ENCODE measurements at regions not wholly inside any gene's neighbourhood (a gene's known extent, or its start where the extent isn't known, plus 50 kb on each side); places are given as distances from the start of the nearest gene placed in this dataset.
"Not testable (repeated sequence)": the region's sequence is repeated elsewhere in the genome, so short reads cannot be mapped to it uniquely, and the experiment has no call there.

DNA sequence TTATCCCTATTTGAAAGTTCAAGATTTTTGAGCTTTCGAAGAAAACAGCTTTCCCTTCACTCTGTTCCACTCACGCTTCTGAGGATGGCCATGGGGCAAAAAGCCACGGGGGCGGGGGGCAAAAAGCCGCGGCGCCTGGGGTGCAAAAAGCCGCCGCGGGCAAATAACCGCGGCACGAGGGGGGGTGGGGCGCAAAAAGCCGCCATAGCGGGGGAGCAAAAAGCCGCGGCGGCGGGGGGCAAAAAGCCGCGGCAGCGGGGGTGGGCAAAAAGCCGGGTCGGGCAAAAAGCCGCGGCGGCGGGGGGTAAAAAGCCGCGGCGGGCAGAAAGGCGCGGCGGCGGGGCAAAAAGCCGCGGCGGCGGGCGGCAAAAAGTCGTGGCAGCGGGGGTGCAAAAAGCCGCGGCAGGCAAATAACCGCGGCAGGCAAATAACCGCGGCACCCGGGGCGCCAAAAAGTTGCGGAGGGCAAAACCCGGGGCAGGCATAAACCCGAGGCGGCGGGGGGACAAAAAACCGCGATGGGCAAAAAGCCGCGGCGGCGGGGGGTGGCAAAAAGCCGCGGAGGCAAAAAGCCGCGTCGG lies 512.2 kb downstream of the FOXD4L5 start:
- TF ChIP-seq EZH2 (IDR thresholded peaks at IDR 0.05; ENCODE audit: low read length, missing control alignments), result not testable (repeated sequence)
- TF ChIP-seq, protein P1, sequence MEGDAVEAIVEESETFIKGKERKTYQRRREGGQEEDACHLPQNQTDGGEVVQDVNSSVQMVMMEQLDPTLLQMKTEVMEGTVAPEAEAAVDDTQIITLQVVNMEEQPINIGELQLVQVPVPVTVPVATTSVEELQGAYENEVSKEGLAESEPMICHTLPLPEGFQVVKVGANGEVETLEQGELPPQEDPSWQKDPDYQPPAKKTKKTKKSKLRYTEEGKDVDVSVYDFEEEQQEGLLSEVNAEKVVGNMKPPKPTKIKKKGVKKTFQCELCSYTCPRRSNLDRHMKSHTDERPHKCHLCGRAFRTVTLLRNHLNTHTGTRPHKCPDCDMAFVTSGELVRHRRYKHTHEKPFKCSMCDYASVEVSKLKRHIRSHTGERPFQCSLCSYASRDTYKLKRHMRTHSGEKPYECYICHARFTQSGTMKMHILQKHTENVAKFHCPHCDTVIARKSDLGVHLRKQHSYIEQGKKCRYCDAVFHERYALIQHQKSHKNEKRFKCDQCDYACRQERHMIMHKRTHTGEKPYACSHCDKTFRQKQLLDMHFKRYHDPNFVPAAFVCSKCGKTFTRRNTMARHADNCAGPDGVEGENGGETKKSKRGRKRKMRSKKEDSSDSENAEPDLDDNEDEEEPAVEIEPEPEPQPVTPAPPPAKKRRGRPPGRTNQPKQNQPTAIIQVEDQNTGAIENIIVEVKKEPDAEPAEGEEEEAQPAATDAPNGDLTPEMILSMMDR (conservative IDR thresholded peaks at IDR 0.05 in 1 of 2, IDR thresholded peaks at IDR 0.05 in 1 of 2; ENCODE audit: low read depth in 1 of 2, low read length in 2 of 2), result not testable (repeated sequence)
